ENCODE measurements at regions not wholly inside any gene's neighbourhood (a gene's known extent, or its start where the extent isn't known, plus 50 kb on each side); places are given as distances from the start of the nearest gene placed in this dataset.

- Mint-ChIP-seq H3K4me3 (no peak overlapping the region), H3K27ac (no peak overlapping the region), H3K27me3 (no peaks in the 10 kb centered on the region), H3K9me3 (peaks cover 3 to 6% of the 10 kb centered on the region in 2 donors), H3K4me1 (no peaks in the 10 kb centered on the region), H3K36me3 (no peaks in the 10 kb centered on the region)
- DNase-seq, result no peak
- ATAC-seq (replicated peaks), result no peak
Observed at GRCh38 chr14:80095623-80096022, 115.7 kb downstream of the DIO2 start.

- H3K4me1 Mint-ChIP-seq, result no peaks in the 10 kb centered on the region
- H3K9me3 Mint-ChIP-seq, result peaks cover 0 to 7% of the 10 kb centered on the region in 2 donors
- DNase-seq (no peak), ATAC-seq (replicated peaks) (no peak)
- H3K27me3 Mint-ChIP-seq, result no peaks in the 10 kb centered on the region
- no peak overlapping the region for H3K27ac Mint-ChIP-seq
- no peak overlapping the region for H3K4me3 Mint-ChIP-seq
- H3K36me3 Mint-ChIP-seq, result no peaks in the 10 kb centered on the region
Observed at GRCh38 chr14:80087411-80087810, 123.9 kb downstream of the DIO2 start.

- ATAC-seq (replicated peaks), result no peak
- no peak overlapping the region for H3K27ac Mint-ChIP-seq
- no peak overlapping the region for H3K4me3 Mint-ChIP-seq
- H3K27me3 Mint-ChIP-seq, result no peaks in the 10 kb centered on the region
- DNase-seq, result no peak
- no peaks in the 10 kb centered on the region for H3K36me3 Mint-ChIP-seq
- no peaks in the 10 kb centered on the region for H3K4me1 Mint-ChIP-seq
- peaks cover 0 to 8% of the 10 kb centered on the region in 2 donors for H3K9me3 Mint-ChIP-seq
Observed at GRCh38 chr14:80084196-80084595, 127.1 kb downstream of the DIO2 start.

GRCh38 chr14:80080601-80081000 is 130.7 kb downstream of the DIO2 start:
- H3K4me3 Mint-ChIP-seq, result no peak overlapping the region
- no peak for ATAC-seq (replicated peaks)
- H3K9me3 Mint-ChIP-seq, result peaks cover 5 to 6% of the 10 kb centered on the region in 2 donors
- no peak for DNase-seq
- H3K27ac Mint-ChIP-seq, result no peak overlapping the region
- H3K4me1 Mint-ChIP-seq, result no peaks in the 10 kb centered on the region
- H3K27me3 Mint-ChIP-seq, result no peaks in the 10 kb centered on the region
- H3K36me3 Mint-ChIP-seq, result no peaks in the 10 kb centered on the region

- Mint-ChIP-seq H3K27me3 (no peaks in the 10 kb centered on the region), H3K4me3 (no peak overlapping the region), H3K9me3 (peaks cover 3 to 5% of the 10 kb centered on the region in 2 donors), H3K27ac (no peak overlapping the region), H3K36me3 (no peaks in the 10 kb centered on the region), H3K4me1 (no peaks in the 10 kb centered on the region)
- DNase-seq, result no peak
- ATAC-seq (replicated peaks), result no peak
Observed at GRCh38 chr14:80078501-80078900, 132.8 kb downstream of the DIO2 start.

- no peak for DNase-seq
- no peak overlapping the region for H3K4me3 Mint-ChIP-seq
- H3K27ac Mint-ChIP-seq, result no peak overlapping the region
- H3K9me3 Mint-ChIP-seq, result peaks cover 4 to 5% of the 10 kb centered on the region in 2 donors
- no peak for ATAC-seq (replicated peaks)
- no peaks in the 10 kb centered on the region for H3K27me3 Mint-ChIP-seq
- no peaks in the 10 kb centered on the region for H3K36me3 Mint-ChIP-seq
- no peaks in the 10 kb centered on the region for H3K4me1 Mint-ChIP-seq
Observed at GRCh38 chr14:80077262-80077661, 134.0 kb downstream of the DIO2 start.

GRCh38 chr14:80074900-80075574 is 136.3 kb downstream of the DIO2 start:
- H3K4me3 Mint-ChIP-seq, result no peak overlapping the region
- DNase-seq (no peak), ATAC-seq (replicated peaks) (no peak)
- no peak overlapping the region for H3K27ac Mint-ChIP-seq
- no peaks in the 10 kb centered on the region for H3K4me1 Mint-ChIP-seq
- no peaks in the 10 kb centered on the region for H3K36me3 Mint-ChIP-seq
- no peaks in the 10 kb centered on the region for H3K27me3 Mint-ChIP-seq
- peaks cover 5 to 9% of the 10 kb centered on the region in 2 donors for H3K9me3 Mint-ChIP-seq

- Mint-ChIP-seq H3K4me1 (peaks cover 0 to 1% of the 10 kb centered on the region in 2 donors), H3K9me3 (no peaks in the 10 kb centered on the region), H3K27ac (no peak overlapping the region), H3K36me3 (no peaks in the 10 kb centered on the region), H3K27me3 (peaks cover 0 to 4% of the 10 kb centered on the region in 2 donors), H3K4me3 (no peak overlapping the region)
- no peak for ATAC-seq (replicated peaks)
- no peak for DNase-seq
Observed at GRCh38 chr14:80059041-80059440, 152.3 kb downstream of the DIO2 start.

GRCh38 chr14:80056497-80056801 is 154.9 kb downstream of the DIO2 start:
- ATAC-seq (replicated peaks), result no peak
- Mint-ChIP-seq H3K27ac (no peak overlapping the region), H3K9me3 (no peaks in the 10 kb centered on the region), H3K4me3 (no peak overlapping the region), H3K36me3 (no peaks in the 10 kb centered on the region), H3K27me3 (peaks cover 0 to 4% of the 10 kb centered on the region in 2 donors), H3K4me1 (peaks cover 0 to 1% of the 10 kb centered on the region in 2 donors)
- DNase-seq, result no peak

- no peaks in the 10 kb centered on the region for H3K9me3 Mint-ChIP-seq
- no peak for DNase-seq
- no peak overlapping the region for H3K27ac Mint-ChIP-seq
- peaks cover 0 to 4% of the 10 kb centered on the region in 2 donors for H3K27me3 Mint-ChIP-seq
- H3K36me3 Mint-ChIP-seq, result no peaks in the 10 kb centered on the region
- H3K4me1 Mint-ChIP-seq, result peaks cover 0 to 1% of the 10 kb centered on the region in 2 donors
- ATAC-seq (replicated peaks), result peak; percentile 22 to 27
- H3K4me3 Mint-ChIP-seq, result no peak overlapping the region
Observed at GRCh38 chr14:80055667-80056496, 155.4 kb downstream of the DIO2 start.

GRCh38 chr14:80055226-80055625 is 156.1 kb downstream of the DIO2 start:
- no peak for DNase-seq
- Mint-ChIP-seq H3K36me3 (no peaks in the 10 kb centered on the region), H3K27me3 (peaks cover 0 to 4% of the 10 kb centered on the region in 2 donors), H3K4me3 (no peak overlapping the region), H3K27ac (no peak overlapping the region), H3K9me3 (no peaks in the 10 kb centered on the region), H3K4me1 (peaks cover 0 to 1% of the 10 kb centered on the region in 2 donors)
- no peak for ATAC-seq (replicated peaks)

GRCh38 chr14:80054020-80054419 is 157.3 kb downstream of the DIO2 start:
- H3K9me3 Mint-ChIP-seq, result no peaks in the 10 kb centered on the region
- peaks cover 0 to 1% of the 10 kb centered on the region in 2 donors for H3K4me1 Mint-ChIP-seq
- H3K4me3 Mint-ChIP-seq, result no peak overlapping the region
- peaks cover 0 to 4% of the 10 kb centered on the region in 2 donors for H3K27me3 Mint-ChIP-seq
- no peaks in the 10 kb centered on the region for H3K36me3 Mint-ChIP-seq
- ATAC-seq (replicated peaks) (no peak), DNase-seq (no peak)
- no peak overlapping the region for H3K27ac Mint-ChIP-seq

GRCh38 chr14:80049055-80049454 is 162.2 kb downstream of the DIO2 start:
- no peak overlapping the region for H3K4me3 Mint-ChIP-seq
- H3K36me3 Mint-ChIP-seq, result no peaks in the 10 kb centered on the region
- H3K4me1 Mint-ChIP-seq, result no peaks in the 10 kb centered on the region
- no peaks in the 10 kb centered on the region for H3K27me3 Mint-ChIP-seq
- peaks cover 2 to 4% of the 10 kb centered on the region in 2 donors for H3K9me3 Mint-ChIP-seq
- ATAC-seq (replicated peaks), result no peak
- H3K27ac Mint-ChIP-seq, result no peak overlapping the region
- no peak for DNase-seq

GRCh38 chr14:80047761-80048160 is 163.5 kb downstream of the DIO2 start:
- Mint-ChIP-seq H3K4me1 (no peaks in the 10 kb centered on the region), H3K9me3 (peaks cover 4 to 6% of the 10 kb centered on the region in 2 donors), H3K36me3 (no peaks in the 10 kb centered on the region), H3K27me3 (no peaks in the 10 kb centered on the region), H3K27ac (no peak overlapping the region), H3K4me3 (no peak overlapping the region)
- no peak for DNase-seq
- no peak for ATAC-seq (replicated peaks)

GRCh38 chr14:80037349-80037748 is 174.0 kb downstream of the DIO2 start:
- ATAC-seq (replicated peaks) (no peak), DNase-seq (no peak)
- Mint-ChIP-seq H3K4me1 (no peaks in the 10 kb centered on the region), H3K27ac (no peak overlapping the region), H3K9me3 (peaks cover 0 to 3% of the 10 kb centered on the region in 2 donors), H3K36me3 (no peaks in the 10 kb centered on the region), H3K4me3 (no peak overlapping the region), H3K27me3 (no peaks in the 10 kb centered on the region)

Measured in stimulated activated naive B cell treated with anti-CD40 and anti-IgM and Interleukin-4, amounts not matched to agents 10 μg/mL and 1 μg/mL and 100 μg/mL, for 72 hours (primary cell).